SK-N-SH (cell line): ENCODE measurements at regions not wholly inside any gene's neighbourhood (a gene's known extent, or its start where the extent isn't known, plus 50 kb on each side); places are given as distances from the start of the nearest gene placed in this dataset.

Experiments used
- CTCF ChIA-PET: fragments of 300-600, 350-600 bp; formaldehyde crosslinking; extraction: SDS; loops from one replicate; lab custom pipeline; 2021; lab: Yijun Ruan, JAX
- POLR2A ChIA-PET: fragments of 350-600 bp; sonication (Branson Sonifier 250); formaldehyde crosslinking; extraction: SDS; loops from one replicate; lab custom pipeline; 2020; ENCODE audit warnings: antibody characterized with exemption, inconsistent platforms; lab: Yijun Ruan, JAX
- DNase-seq: peaks from one replicate; pipeline ENCODE4 v3.0.0; 2012
- H2AFZ ChIP-seq: fragments of 200-600 bp; sonication (generic); 2 replicates; pipeline ENCODE4 v1.8.1; 2016; ENCODE audit warnings: antibody characterized with exemption, mild to moderate bottlenecking, low read depth
- H3F3A ChIP-seq: fragments of 200-600 bp; sonication (generic); replicated peaks from 2 replicates; pipeline ENCODE3; 2016; ENCODE audit warnings: antibody characterized with exemption, mild to moderate bottlenecking; ENCODE audit not compliant: insufficient read depth
- H3K27ac ChIP-seq, 2 experiments: fragments of 200-500 bp in 1 of 2; fragments of 200-600 bp in 1 of 2; sonication (Bioruptor generic) in 1 of 2; sonication (generic), shearing (Covaris generic) in 1 of 2; 2 replicates each; pipeline versions ENCODE4 v1.5.1 to v1.6.1; 2014 to 2016; ENCODE audit warnings: low read depth in 2 of 2, inconsistent platforms in 1 of 2, low read length in 1 of 2, mild to moderate bottlenecking in 1 of 2, mixed read lengths in 1 of 2
- H3K27me3 ChIP-seq: fragments of 200-600 bp; sonication (generic), shearing (Covaris generic); 2 replicates; pipeline ENCODE4 v1.6.1; 2016; ENCODE audit warnings: mixed run types; ENCODE audit not compliant: insufficient read depth
- H3K36me3 ChIP-seq, 2 experiments: fragments of 200-500 bp in 1 of 2; fragments of 200-600 bp in 1 of 2; sonication (Bioruptor generic) in 1 of 2; sonication (generic) in 1 of 2; replicated peaks in 1 of 2; 2 replicates each; pipeline versions ENCODE3 to v1.5.1; 2014 to 2016; ENCODE audit warnings: low read length in 1 of 2, mild to moderate bottlenecking in 1 of 2; ENCODE audit not compliant: insufficient read depth in 2 of 2, control insufficient read depth in 1 of 2
- H3K4me1 ChIP-seq, 2 experiments: fragments of 200-500 bp in 1 of 2; fragments of 200-600 bp in 1 of 2; sonication (Bioruptor generic) in 1 of 2; sonication (generic), shearing (Covaris generic) in 1 of 2; 2 replicates each; pipeline versions ENCODE4 v1.5.1 to v1.6.1; 2014 to 2016; ENCODE audit warnings: low read depth in 1 of 2, low read length in 1 of 2, mixed run types in 1 of 2; ENCODE audit not compliant: insufficient read depth in 2 of 2, control insufficient read depth in 1 of 2
- H3K4me2 ChIP-seq: fragments of 200-600 bp; sonication (generic), shearing (Covaris generic); 2 replicates; pipeline ENCODE4 v1.6.1; 2017; ENCODE audit warnings: mixed run types
- H3K4me3 ChIP-seq, 2 experiments: fragments of 200-500 bp in 1 of 2; fragments of 200-600 bp in 1 of 2; sonication (Bioruptor generic) in 1 of 2; sonication (generic), shearing (Covaris generic) in 1 of 2; 2 replicates each; pipeline versions ENCODE4 v1.5.1 to v1.8.1; 2014 to 2016; ENCODE audit warnings: low read depth in 2 of 2, inconsistent platforms in 1 of 2, low read length in 1 of 2, mild to moderate bottlenecking in 1 of 2, mixed read lengths in 1 of 2, moderate library complexity in 1 of 2
- H3K79me2 ChIP-seq: fragments of 200-600 bp; sonication (generic); 2 replicates; pipeline ENCODE4 v1.8.1; 2017; ENCODE audit warnings: mild to moderate bottlenecking; ENCODE audit not compliant: insufficient read depth
- H3K9ac ChIP-seq: fragments of 200-600 bp; sonication (generic); 2 replicates; pipeline ENCODE4 v1.6.1; 2017; ENCODE audit warnings: mixed run types
- H3K9me2 ChIP-seq: fragments of 200-600 bp; sonication (generic); 2 replicates; pipeline ENCODE4 v1.6.1; 2017; ENCODE audit warnings: mixed run types
- H3K9me3 ChIP-seq: fragments of 200-600 bp; sonication (generic); 2 replicates; pipeline ENCODE4 v1.6.1; 2017; ENCODE audit warnings: mixed run types, mild to moderate bottlenecking, moderate library complexity
- H4K20me1 ChIP-seq: fragments of 200-600 bp; sonication (generic); 2 replicates; pipeline ENCODE4 v1.6.1; 2017; ENCODE audit warnings: mild to moderate bottlenecking, mixed run types; ENCODE audit not compliant: insufficient read depth
- CTCF ChIP-seq: fragments of 200-600 bp; sonication (generic); IDR thresholded peaks from 2 replicates; pipeline ENCODE4 v1.6.1; 2017; ENCODE audit warnings: antibody characterized with exemption, mild to moderate bottlenecking, moderate library complexity
- EZH2phosphoT487 ChIP-seq: fragments of 200-600 bp; sonication (generic); IDR thresholded peaks from 2 replicates; pipeline ENCODE4 v1.6.1; 2017; ENCODE audit warnings: low read depth, mixed run types, mild to moderate bottlenecking, antibody characterized with exemption, moderate library complexity, borderline replicate concordance
- FOSL2 ChIP-seq: IDR thresholded peaks from 2 replicates; pipeline ENCODE4 v1.4.0; 2012; ENCODE audit warnings: low read depth, mild to moderate bottlenecking, moderate library complexity, borderline replicate concordance
- NFIC ChIP-seq: IDR thresholded peaks from 2 replicates; pipeline ENCODE4 v1.4.0; 2012; ENCODE audit warnings: borderline replicate concordance
- PBX3 ChIP-seq: IDR thresholded peaks from 2 replicates; pipeline ENCODE4; 2012
- RFX5 ChIP-seq: IDR thresholded peaks from 2 replicates; pipeline ENCODE4 v1.6.1; 2012; ENCODE audit warnings: mild to moderate bottlenecking, improper control_type of control experiment, low read length
- SIN3A ChIP-seq: IDR thresholded peaks from 2 replicates; pipeline ENCODE4 v1.6.1; 2012; ENCODE audit warnings: low read depth, mild to moderate bottlenecking, low read length, moderate library complexity, borderline replicate concordance
- USF1 ChIP-seq: IDR thresholded peaks from 2 replicates; pipeline ENCODE4 v1.4.0; 2012; ENCODE audit warnings: low read depth, borderline replicate concordance
- WGBS: methylation state at CpG from one replicate; pipeline ENCODE4 v1.1.6; 2017; ENCODE audit warnings: low lambda C conversion rate; 5-methylcytosine and 5-hydroxymethylcytosine counted together

- ChIA-PET POLR2A (no interaction called here), CTCF (interaction anchor here (1.0 to 1.4 kb wide), 3 partner anchors 15 to 57 kb away, joined by 3 read pairs; no protein-coding TSS in a partner anchor)
- Histone ChIP-seq H3K27ac (no peak overlapping the region), H3K9me2 (no peaks in the 10 kb centered on the region), H3F3A (no peaks in the 10 kb centered on the region), H3K27me3 (no peaks in the 10 kb centered on the region), H2AFZ (no peak overlapping the region), H3K79me2 (no peaks in the 10 kb centered on the region), H3K4me2 (no peak overlapping the region), H3K4me3 (no peak overlapping the region), H3K9ac (no peak overlapping the region), H3K9me3 (no peaks in the 10 kb centered on the region), H4K20me1 (no peaks in the 10 kb centered on the region), H3K36me3 (no peaks in the 10 kb centered on the region), H3K4me1 (no peaks in the 10 kb centered on the region)
- WGBS, result 57% methylated on average over 6 of the region's 6 CpGs
- DNase-seq, result no peak
- TF ChIP-seq NFIC (no peak), FOSL2 (no peak), RFX5 (no peak), CTCF (no peak), EZH2phosphoT487 (no peak)
These were observed 456.2 kb downstream of the XYLT1 start for GRCh38 chr16:17014484-17015121.

- no peaks in the 10 kb centered on the region for H3K36me3 ChIP-seq
- no peak overlapping the region for H3K4me2 ChIP-seq
- H4K20me1 ChIP-seq, result no peaks in the 10 kb centered on the region
- ChIA-PET CTCF (interaction anchor here (0.7 to 1.6 kb wide), 3 partner anchors 16 to 263 kb away, joined by 3 to 4 read pairs (median 3); no protein-coding TSS in a partner anchor), POLR2A (no interaction called here)
- no peak overlapping the region for H2AFZ ChIP-seq
- no peaks in the 10 kb centered on the region for H3K79me2 ChIP-seq
- DNase-seq, result no peak
- H3F3A ChIP-seq, result no peaks in the 10 kb centered on the region
- no peaks in the 10 kb centered on the region for H3K9me3 ChIP-seq
- no peak overlapping the region for H3K4me3 ChIP-seq
- no peaks in the 10 kb centered on the region for H3K4me1 ChIP-seq
- WGBS, result 43% methylated on average over 6 of the region's 6 CpGs
- no peaks in the 10 kb centered on the region for H3K9me2 ChIP-seq
- H3K27me3 ChIP-seq, result no peaks in the 10 kb centered on the region
- no peak overlapping the region for H3K27ac ChIP-seq
- TF ChIP-seq USF1, result no peak
- no peak for TF ChIP-seq SIN3A
- no peak for TF ChIP-seq PBX3
- H3K9ac ChIP-seq, result no peak overlapping the region
These were observed 455.1 kb downstream of the XYLT1 start for GRCh38 chr16:17015702-17016101.
